Neural progenitor cell (in vitro differentiated cells): ENCODE measurements at regions not wholly inside any gene's neighbourhood (a gene's known extent, or its start where the extent isn't known, plus 50 kb on each side); places are given as distances from the start of the nearest gene placed in this dataset.
A peak's percentile ranks its signal among the peaks of the same experiment; 100 is the strongest.

Source experiments
- DNase-seq: peaks from one replicate; pipeline ENCODE4 v3.0.0-alpha.2; 2016; ENCODE audit warnings: low spot score
- H2AFZ ChIP-seq: fragments of 200-600 bp; sonication (generic); replicated peaks from 2 replicates; pipeline ENCODE4 v1.6.1; 2016; ENCODE audit warnings: antibody characterized with exemption
- H3F3A ChIP-seq: fragments of 200-600 bp; sonication (generic); 2 replicates; pipeline ENCODE4 v1.6.1; 2016; ENCODE audit warnings: antibody characterized with exemption, low read depth
- H3K27ac ChIP-seq: fragments of 200-600 bp; sonication (generic); 2 replicates; pipeline ENCODE4 v1.5.1; 2016; ENCODE audit warnings: mild to moderate bottlenecking
- H3K27me3 ChIP-seq: fragments of 200-600 bp; sonication (generic); 2 replicates; pipeline ENCODE4 v1.6.1; 2016; ENCODE audit warnings: mild to moderate bottlenecking, moderate library complexity
- H3K36me3 ChIP-seq: fragments of 200-600 bp; sonication (generic); 2 replicates; pipeline ENCODE4 v1.5.1; 2016
- H3K4me1 ChIP-seq: fragments of 200-600 bp; sonication (generic); 2 replicates; pipeline ENCODE4 v1.6.1; 2016; ENCODE audit warnings: mixed run types
- H3K4me2 ChIP-seq: fragments of 200-600 bp; sonication (generic); 2 replicates; pipeline ENCODE4 v1.6.1; 2016
- H3K4me3 ChIP-seq: fragments of 200-600 bp; sonication (generic); 2 replicates; pipeline ENCODE4 v1.5.1; 2016
- H3K79me2 ChIP-seq: fragments of 200-600 bp; sonication (generic); 2 replicates; pipeline ENCODE4 v1.6.1; 2016; ENCODE audit warnings: low read depth
- H3K9ac ChIP-seq: fragments of 200-600 bp; sonication (generic); 2 replicates; pipeline ENCODE4 v1.6.1; 2016
- H3K9me3 ChIP-seq: fragments of 200-600 bp; sonication (generic); 2 replicates; pipeline ENCODE4 v1.5.1; 2016; ENCODE audit warnings: low read depth
- H4K20me1 ChIP-seq: fragments of 200-600 bp; sonication (generic); 2 replicates; pipeline ENCODE4 v1.6.1; 2016; ENCODE audit warnings: low read depth
- H3K27ac Mint-ChIP-seq: 3 replicates; pipeline ENCODE4 v1.8.0; 2021; ENCODE audit warnings: mixed read lengths
- H3K27me3 Mint-ChIP-seq: 2 replicates; pipeline ENCODE4 v1.8.0; 2022; ENCODE audit warnings: low read depth, mild to moderate bottlenecking, inconsistent platforms, moderate library complexity, mixed read lengths; ENCODE audit not compliant: insufficient read depth
- H3K36me3 Mint-ChIP-seq: 3 replicates; pipeline ENCODE4 v1.8.0; 2021; ENCODE audit warnings: mixed read lengths
- H3K4me1 Mint-ChIP-seq: 3 replicates; pipeline ENCODE4 v1.8.0; 2021; ENCODE audit warnings: mixed read lengths
- H3K4me3 Mint-ChIP-seq: 3 replicates; pipeline ENCODE4 v1.8.0; 2021; ENCODE audit warnings: mild to moderate bottlenecking, moderate library complexity, mixed read lengths
- H3K9me3 Mint-ChIP-seq: 3 replicates; pipeline ENCODE4 v1.8.0; 2020; ENCODE audit warnings: mixed read lengths
- EZH2 ChIP-seq: fragments of 200-600 bp; sonication (generic); IDR thresholded peaks from 2 replicates; pipeline ENCODE4 v1.6.1; 2017; ENCODE audit warnings: antibody characterized with exemption, mild to moderate bottlenecking, moderate library complexity
- EZH2phosphoT487 ChIP-seq: fragments of 200-600 bp; sonication (generic); IDR thresholded peaks from 2 replicates; pipeline ENCODE4 v1.6.1; 2017; ENCODE audit warnings: antibody characterized with exemption
- TF ChIP-seq, protein P1 (sequence below): fragments of 200-600 bp; sonication (generic); IDR thresholded peaks from 2 replicates; pipeline ENCODE4 v1.5.1; 2017; ENCODE audit warnings: antibody characterized with exemption, mild to moderate bottlenecking

DNA sequence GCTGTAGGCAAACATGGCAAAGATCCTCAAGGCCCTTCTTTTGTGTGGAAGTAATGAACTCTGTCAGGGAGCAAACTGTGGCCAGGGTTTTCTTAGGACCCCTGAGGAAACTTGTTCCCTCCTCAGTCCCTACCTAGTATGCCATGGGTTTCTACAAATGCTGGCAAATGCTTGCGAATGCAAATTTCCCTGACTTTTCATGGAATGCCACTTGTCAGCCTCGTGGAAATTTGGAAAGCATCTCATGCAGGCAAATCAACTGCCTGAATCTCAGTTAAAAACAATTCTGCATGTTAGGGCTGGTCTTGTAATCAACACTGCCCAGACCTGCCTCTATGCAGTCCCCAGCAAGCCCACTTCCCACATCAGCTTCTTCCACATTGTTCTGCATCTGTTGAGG is 334.9 kb upstream of the AJAP1 start:
- DNase-seq = peak; percentile 13
- Mint-ChIP-seq H3K36me3 (no peaks in the 10 kb centered on the region), H3K9me3 (peaks cover 17% of the 10 kb centered on the region), H3K27me3 (peaks cover 14% of the 10 kb centered on the region), H3K4me3 (peak overlapping the region; percentile 38), H3K4me1 (peaks cover 19% of the 10 kb centered on the region), H3K27ac (peak overlapping the region; percentile 64)
- H3K27ac ChIP-seq = peak overlapping the region; percentile 25
- no peaks in the 10 kb centered on the region for H3K9me3 ChIP-seq
- no peak overlapping the region for H3K9ac ChIP-seq
- H4K20me1 ChIP-seq = no peaks in the 10 kb centered on the region
- H3K4me1 ChIP-seq = peaks cover 24% of the 10 kb centered on the region
- peaks cover 12% of the 10 kb centered on the region for H3F3A ChIP-seq
- no peak overlapping the region for H2AFZ ChIP-seq
- peak overlapping the region; percentile 45 for H3K4me2 ChIP-seq
- TF ChIP-seq EZH2 (no peak), EZH2phosphoT487 (no peak)
- TF ChIP-seq, protein P1, sequence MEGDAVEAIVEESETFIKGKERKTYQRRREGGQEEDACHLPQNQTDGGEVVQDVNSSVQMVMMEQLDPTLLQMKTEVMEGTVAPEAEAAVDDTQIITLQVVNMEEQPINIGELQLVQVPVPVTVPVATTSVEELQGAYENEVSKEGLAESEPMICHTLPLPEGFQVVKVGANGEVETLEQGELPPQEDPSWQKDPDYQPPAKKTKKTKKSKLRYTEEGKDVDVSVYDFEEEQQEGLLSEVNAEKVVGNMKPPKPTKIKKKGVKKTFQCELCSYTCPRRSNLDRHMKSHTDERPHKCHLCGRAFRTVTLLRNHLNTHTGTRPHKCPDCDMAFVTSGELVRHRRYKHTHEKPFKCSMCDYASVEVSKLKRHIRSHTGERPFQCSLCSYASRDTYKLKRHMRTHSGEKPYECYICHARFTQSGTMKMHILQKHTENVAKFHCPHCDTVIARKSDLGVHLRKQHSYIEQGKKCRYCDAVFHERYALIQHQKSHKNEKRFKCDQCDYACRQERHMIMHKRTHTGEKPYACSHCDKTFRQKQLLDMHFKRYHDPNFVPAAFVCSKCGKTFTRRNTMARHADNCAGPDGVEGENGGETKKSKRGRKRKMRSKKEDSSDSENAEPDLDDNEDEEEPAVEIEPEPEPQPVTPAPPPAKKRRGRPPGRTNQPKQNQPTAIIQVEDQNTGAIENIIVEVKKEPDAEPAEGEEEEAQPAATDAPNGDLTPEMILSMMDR = no peak
- H3K36me3 ChIP-seq = no peaks in the 10 kb centered on the region
- H3K79me2 ChIP-seq = no peaks in the 10 kb centered on the region
- H3K27me3 ChIP-seq = no peaks in the 10 kb centered on the region
- no peak overlapping the region for H3K4me3 ChIP-seq

DNA sequence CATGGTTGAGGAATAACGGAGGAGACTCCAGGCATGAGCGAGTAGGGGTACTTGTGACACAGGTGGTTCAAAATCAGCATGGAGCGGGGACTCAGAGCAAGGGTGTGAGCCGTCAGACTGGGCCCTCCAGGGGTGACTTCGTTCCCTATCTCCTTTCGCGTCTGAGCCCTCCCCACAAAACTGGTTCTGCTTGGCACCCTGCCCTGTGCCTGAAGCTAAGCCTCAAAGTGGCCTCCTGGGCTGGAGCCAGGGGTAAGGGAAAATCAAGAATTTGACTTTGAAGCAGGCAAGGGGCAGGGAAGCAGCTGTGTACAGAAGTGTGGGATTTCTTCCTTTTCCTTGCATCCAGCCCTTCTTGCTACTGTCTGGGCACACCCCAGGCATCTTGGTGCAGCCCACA is 331.5 kb upstream of the AJAP1 start:
- no peak overlapping the region for H3K27ac ChIP-seq
- no peaks in the 10 kb centered on the region for H4K20me1 ChIP-seq
- H3F3A ChIP-seq = peaks cover 12% of the 10 kb centered on the region
- no peak overlapping the region for H3K9ac ChIP-seq
- no peak for DNase-seq
- Mint-ChIP-seq H3K36me3 (no peaks in the 10 kb centered on the region), H3K27ac (no peak overlapping the region), H3K4me3 (no peak overlapping the region), H3K4me1 (peaks cover 16% of the 10 kb centered on the region), H3K27me3 (peaks cover 17% of the 10 kb centered on the region), H3K9me3 (peaks cover 8% of the 10 kb centered on the region)
- no peaks in the 10 kb centered on the region for H3K36me3 ChIP-seq
- TF ChIP-seq, protein P1 = no peak
- no peak for TF ChIP-seq EZH2
- no peak for TF ChIP-seq EZH2phosphoT487
- H3K27me3 ChIP-seq = no peaks in the 10 kb centered on the region
- no peaks in the 10 kb centered on the region for H3K79me2 ChIP-seq
- H3K9me3 ChIP-seq = no peaks in the 10 kb centered on the region
- peaks cover 17% of the 10 kb centered on the region for H3K4me1 ChIP-seq
- H3K4me3 ChIP-seq = no peak overlapping the region
- H2AFZ ChIP-seq = no peak overlapping the region
- H3K4me2 ChIP-seq = no peak overlapping the region

DNA sequence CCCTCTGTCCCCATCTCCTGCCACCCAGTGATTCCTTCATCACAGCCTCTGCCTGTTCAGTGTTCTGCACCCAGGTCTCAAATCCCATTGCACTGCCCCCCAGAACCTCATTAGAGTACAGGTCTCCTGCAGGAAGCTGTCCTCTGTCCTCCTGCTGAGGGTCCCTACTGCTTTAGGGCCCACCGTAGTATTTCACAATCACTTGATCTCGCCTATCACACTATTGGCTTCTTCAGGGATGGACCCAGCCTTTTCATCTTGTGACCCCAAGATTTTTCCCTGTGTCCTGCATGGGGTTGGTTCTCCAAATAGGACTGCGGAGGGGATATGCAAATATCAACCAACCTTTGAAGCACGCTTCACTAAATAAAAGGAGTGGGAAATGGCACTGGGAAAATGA is 331.1 kb upstream of the AJAP1 start:
- H3K36me3 Mint-ChIP-seq = no peaks in the 10 kb centered on the region

DNA sequence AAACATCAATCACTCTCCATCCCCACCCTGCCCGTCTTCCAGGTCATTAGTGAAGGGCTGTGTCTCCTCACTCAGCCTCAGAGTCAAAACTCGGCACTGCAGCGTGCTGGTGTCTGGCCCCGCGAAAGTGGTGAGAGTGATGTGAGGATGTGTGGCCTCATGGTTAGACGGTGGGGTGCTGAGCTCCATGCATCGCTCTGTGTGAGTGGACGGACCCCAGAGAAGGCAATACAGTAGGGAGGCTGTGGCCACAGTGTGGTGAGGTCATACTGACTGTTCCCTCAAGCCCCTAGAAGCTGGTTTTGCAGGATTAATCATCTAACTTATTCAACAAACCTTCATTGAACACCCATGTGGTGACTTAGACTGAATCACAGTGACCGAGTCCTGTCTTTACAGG is 329.9 kb upstream of the AJAP1 start:
- Histone ChIP-seq H2AFZ (no peak overlapping the region), H3K27ac (no peak overlapping the region), H3F3A (peaks cover 6% of the 10 kb centered on the region), H3K27me3 (no peaks in the 10 kb centered on the region), H3K4me2 (no peak overlapping the region), H3K4me1 (peaks cover 7% of the 10 kb centered on the region), H3K9me3 (no peaks in the 10 kb centered on the region), H3K79me2 (no peaks in the 10 kb centered on the region), H4K20me1 (no peaks in the 10 kb centered on the region), H3K4me3 (no peak overlapping the region), H3K9ac (no peak overlapping the region), H3K36me3 (no peaks in the 10 kb centered on the region)
- H3K27ac Mint-ChIP-seq = no peak overlapping the region
- DNase-seq = no peak
- peaks cover 11% of the 10 kb centered on the region for H3K4me1 Mint-ChIP-seq
- H3K27me3 Mint-ChIP-seq = peaks cover 19% of the 10 kb centered on the region
- no peak for TF ChIP-seq EZH2phosphoT487
- no peak for TF ChIP-seq EZH2
- TF ChIP-seq, protein P1 = no peak
- no peak overlapping the region for H3K4me3 Mint-ChIP-seq
- no peaks in the 10 kb centered on the region for H3K36me3 Mint-ChIP-seq
- H3K9me3 Mint-ChIP-seq = peaks cover 8% of the 10 kb centered on the region

More for the DNA sequence above, 331.1 kb upstream of the AJAP1 start:
- Histone ChIP-seq H3K9me3 (no peaks in the 10 kb centered on the region), H3K27ac (no peak overlapping the region), H3K4me2 (no peak overlapping the region), H2AFZ (no peak overlapping the region), H3K27me3 (no peaks in the 10 kb centered on the region), H3K9ac (no peak overlapping the region), H4K20me1 (no peaks in the 10 kb centered on the region), H3K4me3 (no peak overlapping the region), H3K79me2 (no peaks in the 10 kb centered on the region), H3K4me1 (peaks cover 16% of the 10 kb centered on the region), H3F3A (peaks cover 12% of the 10 kb centered on the region), H3K36me3 (no peaks in the 10 kb centered on the region)
- H3K9me3 Mint-ChIP-seq = peaks cover 8% of the 10 kb centered on the region
- H3K27ac Mint-ChIP-seq = no peak overlapping the region
- no peak for DNase-seq
- H3K4me3 Mint-ChIP-seq = no peak overlapping the region
- peaks cover 17% of the 10 kb centered on the region for H3K27me3 Mint-ChIP-seq
- H3K4me1 Mint-ChIP-seq = peaks cover 13% of the 10 kb centered on the region
- TF ChIP-seq EZH2 (no peak), EZH2phosphoT487 (no peak)
